ENCODE measurements at regions not wholly inside any gene's neighbourhood (a gene's known extent, or its start where the extent isn't known, plus 50 kb on each side); places are given as distances from the start of the nearest gene placed in this dataset.
A peak's percentile ranks its signal among the peaks of the same experiment; 100 is the strongest.

DNA sequence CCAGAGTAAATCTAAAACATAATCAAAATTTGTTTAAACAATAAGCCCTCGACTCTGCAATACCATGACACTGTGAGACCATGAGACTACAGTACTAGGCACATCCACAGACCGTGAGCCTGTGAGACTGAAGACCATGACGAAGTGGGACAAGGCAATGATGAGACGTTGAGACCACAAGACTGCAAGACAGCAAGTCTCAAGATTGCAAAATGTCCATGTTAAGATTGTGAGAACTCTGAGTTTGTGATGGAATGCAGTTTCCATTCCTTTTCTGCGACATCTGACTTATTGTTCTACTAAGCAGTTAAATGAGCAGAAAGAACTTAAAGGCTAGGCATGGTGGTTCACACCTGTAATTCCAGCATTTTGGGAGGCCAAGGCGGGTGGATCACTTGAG lies 102.1 kb upstream of the PHACTR1 start:
- no peaks in the 10 kb centered on the region for H3K79me2 ChIP-seq (ENCODE audit: low read length)
- H3K9ac ChIP-seq (ENCODE audit: low read length), result no peak overlapping the region
- no peaks in the 10 kb centered on the region for H3K36me3 ChIP-seq (replicated peaks; ENCODE audit: low read depth, low read length)
- H3K27me3 ChIP-seq (ENCODE audit: low read depth, low read length), result peaks cover 2% of the 10 kb centered on the region; the same call in 1 of the 2 replicates
- no peak overlapping the region for H3K4me3 ChIP-seq (ENCODE audit: low read length)
- TF ChIP-seq, protein P1, sequence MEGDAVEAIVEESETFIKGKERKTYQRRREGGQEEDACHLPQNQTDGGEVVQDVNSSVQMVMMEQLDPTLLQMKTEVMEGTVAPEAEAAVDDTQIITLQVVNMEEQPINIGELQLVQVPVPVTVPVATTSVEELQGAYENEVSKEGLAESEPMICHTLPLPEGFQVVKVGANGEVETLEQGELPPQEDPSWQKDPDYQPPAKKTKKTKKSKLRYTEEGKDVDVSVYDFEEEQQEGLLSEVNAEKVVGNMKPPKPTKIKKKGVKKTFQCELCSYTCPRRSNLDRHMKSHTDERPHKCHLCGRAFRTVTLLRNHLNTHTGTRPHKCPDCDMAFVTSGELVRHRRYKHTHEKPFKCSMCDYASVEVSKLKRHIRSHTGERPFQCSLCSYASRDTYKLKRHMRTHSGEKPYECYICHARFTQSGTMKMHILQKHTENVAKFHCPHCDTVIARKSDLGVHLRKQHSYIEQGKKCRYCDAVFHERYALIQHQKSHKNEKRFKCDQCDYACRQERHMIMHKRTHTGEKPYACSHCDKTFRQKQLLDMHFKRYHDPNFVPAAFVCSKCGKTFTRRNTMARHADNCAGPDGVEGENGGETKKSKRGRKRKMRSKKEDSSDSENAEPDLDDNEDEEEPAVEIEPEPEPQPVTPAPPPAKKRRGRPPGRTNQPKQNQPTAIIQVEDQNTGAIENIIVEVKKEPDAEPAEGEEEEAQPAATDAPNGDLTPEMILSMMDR (IDR thresholded peaks at IDR 0.05; ENCODE audit: low read depth, low read length), result no peak
- no peak for TF ChIP-seq EZH2phosphoT487 (IDR thresholded peaks at IDR 0.05; ENCODE audit: low read depth)
- no peaks in the 10 kb centered on the region for H4K20me1 ChIP-seq (ENCODE audit: insufficient read depth, low read length)
- H3K27ac ChIP-seq (ENCODE audit: low read length), result no peak overlapping the region
- H3K9me3 ChIP-seq (ENCODE audit: insufficient read depth, low read length), result no peaks in the 10 kb centered on the region
- no peaks in the 10 kb centered on the region for H3K4me1 ChIP-seq (ENCODE audit: low read length)
- H3K4me2 ChIP-seq (ENCODE audit: low read length), result no peak overlapping the region
- no peak overlapping the region for H2AFZ ChIP-seq (ENCODE audit: low read depth, low read length)

DNA sequence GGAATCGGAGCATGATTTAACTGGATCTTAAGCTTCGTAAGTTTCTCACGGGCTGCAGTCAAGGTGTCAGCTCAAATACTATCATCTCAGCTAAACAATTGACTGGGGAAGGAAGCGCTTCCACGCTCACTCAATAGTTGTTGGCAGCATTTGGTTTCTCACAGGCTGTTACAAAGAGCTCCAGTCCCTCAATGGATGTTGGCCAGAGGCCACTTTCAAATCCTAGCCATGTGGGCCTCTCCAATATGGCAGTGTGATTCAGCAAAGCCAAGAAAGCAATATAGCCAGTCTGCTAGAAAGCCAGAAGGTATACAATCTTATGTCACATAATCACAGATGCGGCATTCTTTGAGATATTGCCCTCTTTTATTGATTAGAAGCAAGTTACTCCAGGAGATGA lies 98.3 kb upstream of the PHACTR1 start:
- H3K9me3 ChIP-seq (ENCODE audit: insufficient read depth, low read length), result no peaks in the 10 kb centered on the region
- TF ChIP-seq, protein P1 (IDR thresholded peaks at IDR 0.05; ENCODE audit: low read depth, low read length), result no peak
- TF ChIP-seq EZH2phosphoT487 (IDR thresholded peaks at IDR 0.05; ENCODE audit: low read depth), result no peak
- no peak overlapping the region for H3K4me2 ChIP-seq (ENCODE audit: low read length)
- H3K79me2 ChIP-seq (ENCODE audit: low read length), result no peaks in the 10 kb centered on the region
- H3K4me3 ChIP-seq (ENCODE audit: low read length), result no peak overlapping the region
- H3K4me1 ChIP-seq (ENCODE audit: low read length), result peaks cover 10% of the 10 kb centered on the region; the same call in 1 of the 2 replicates
- no peak overlapping the region for H3K27ac ChIP-seq (ENCODE audit: low read length)
- no peaks in the 10 kb centered on the region for H3K27me3 ChIP-seq (ENCODE audit: low read depth, low read length)
- H3K36me3 ChIP-seq (replicated peaks; ENCODE audit: low read depth, low read length), result no peaks in the 10 kb centered on the region
- no peaks in the 10 kb centered on the region for H4K20me1 ChIP-seq (ENCODE audit: insufficient read depth, low read length)
- H3K9ac ChIP-seq (ENCODE audit: low read length), result no peak overlapping the region
- H2AFZ ChIP-seq (ENCODE audit: low read depth, low read length), result no peak overlapping the region

DNA sequence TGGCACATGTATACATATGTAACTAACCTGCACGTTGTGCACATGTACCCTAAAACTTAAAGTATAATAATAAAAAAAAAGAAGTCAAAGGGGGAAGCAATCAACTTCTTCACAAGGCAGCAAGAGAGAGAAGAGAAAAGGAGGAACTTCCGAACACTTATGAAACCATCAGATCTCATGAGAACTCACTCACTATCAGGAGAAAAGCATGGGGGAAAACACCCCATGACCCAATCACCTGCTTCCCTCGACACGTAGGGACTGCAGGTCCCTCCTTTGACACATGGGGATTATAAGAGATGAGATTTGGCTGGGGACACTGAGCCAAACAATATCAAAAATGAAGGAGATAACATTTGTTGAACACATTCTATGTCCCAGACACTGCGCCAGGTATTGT lies 94.8 kb upstream of the PHACTR1 start:
- Histone ChIP-seq H2AFZ (ENCODE audit: low read depth, low read length) (no peak overlapping the region), H3K9ac (ENCODE audit: low read length) (no peak overlapping the region), H3K4me2 (ENCODE audit: low read length) (peak overlapping the region; percentile 28; the same call in 1 of the 2 replicates), H3K36me3 (replicated peaks; ENCODE audit: low read depth, low read length) (no peaks in the 10 kb centered on the region), H4K20me1 (ENCODE audit: insufficient read depth, low read length) (no peaks in the 10 kb centered on the region), H3K4me1 (ENCODE audit: low read length) (peaks cover 10% of the 10 kb centered on the region; the same call in 1 of the 2 replicates), H3K9me3 (ENCODE audit: insufficient read depth, low read length) (no peaks in the 10 kb centered on the region), H3K27me3 (ENCODE audit: low read depth, low read length) (no peaks in the 10 kb centered on the region), H3K4me3 (ENCODE audit: low read length) (no peak overlapping the region), H3K79me2 (ENCODE audit: low read length) (no peaks in the 10 kb centered on the region), H3K27ac (ENCODE audit: low read length) (no peak overlapping the region)
- TF ChIP-seq, protein P1 (IDR thresholded peaks at IDR 0.05; ENCODE audit: low read depth, low read length), result no peak
- no peak for TF ChIP-seq EZH2phosphoT487 (IDR thresholded peaks at IDR 0.05; ENCODE audit: low read depth)

DNA sequence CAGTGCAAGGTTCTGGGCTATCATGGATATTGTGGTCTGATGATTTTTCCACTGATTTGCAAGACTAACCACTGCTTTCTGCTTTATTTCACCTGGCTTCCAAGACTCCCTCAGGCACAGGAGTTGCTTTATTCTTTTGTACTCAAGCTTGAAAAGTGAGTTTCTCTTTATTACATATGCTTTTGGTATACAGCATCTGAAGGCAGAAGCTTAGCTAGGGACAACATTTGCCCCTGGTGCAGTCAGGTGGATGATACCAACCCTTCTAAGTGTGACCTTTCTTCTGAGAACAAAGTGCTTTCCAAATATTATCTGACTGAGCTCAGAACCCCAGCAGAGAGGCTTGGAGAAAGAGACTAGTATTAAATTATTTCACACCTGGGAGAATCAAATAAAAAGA lies 94.0 kb upstream of the PHACTR1 start:
- H3K9me3 ChIP-seq (ENCODE audit: insufficient read depth, low read length), result no peaks in the 10 kb centered on the region
- no peak overlapping the region for H2AFZ ChIP-seq (ENCODE audit: low read depth, low read length)
- peaks cover 10% of the 10 kb centered on the region; the same call in 1 of the 2 replicates for H3K4me1 ChIP-seq (ENCODE audit: low read length)
- H3K4me3 ChIP-seq (ENCODE audit: low read length), result no peak overlapping the region
- H3K79me2 ChIP-seq (ENCODE audit: low read length), result no peaks in the 10 kb centered on the region
- no peak for TF ChIP-seq EZH2phosphoT487 (IDR thresholded peaks at IDR 0.05; ENCODE audit: low read depth)
- TF ChIP-seq, protein P1 (IDR thresholded peaks at IDR 0.05; ENCODE audit: low read depth, low read length), result no peak
- H3K27me3 ChIP-seq (ENCODE audit: low read depth, low read length), result no peaks in the 10 kb centered on the region
- no peak overlapping the region for H3K4me2 ChIP-seq (ENCODE audit: low read length)
- no peaks in the 10 kb centered on the region for H4K20me1 ChIP-seq (ENCODE audit: insufficient read depth, low read length)
- no peak overlapping the region for H3K9ac ChIP-seq (ENCODE audit: low read length)
- no peak overlapping the region for H3K27ac ChIP-seq (ENCODE audit: low read length)
- no peaks in the 10 kb centered on the region for H3K36me3 ChIP-seq (replicated peaks; ENCODE audit: low read depth, low read length)
